Calu3 (cell line): ENCODE measurements at regions not wholly inside any gene's neighbourhood (a gene's known extent, or its start where the extent isn't known, plus 50 kb on each side); places are given as distances from the start of the nearest gene placed in this dataset.

Experiments used
- BruUV-seq: library from RNA; stranded (reverse); fragments of 400-500 nt; replicated peaks from 2 replicates; lab custom pipeline; 2021; lab: Mats Ljungman, UMichigan
- CTCF ChIA-PET: fragments of 300-600 bp; sonication (Branson Sonifier 250); formaldehyde crosslinking; loops from one replicate; lab custom pipeline; 2022; ENCODE audit warnings: antibody characterized with exemption; lab: Charles Lee
- DNase-seq: peaks from one replicate; pipeline ENCODE4 v3.0.0; 2022
- H3K27ac Mint-ChIP-seq: one replicate; pipeline ENCODE4 v1.8.0; 2022; ENCODE audit warnings: mixed read lengths; ENCODE audit not compliant: unreplicated experiment
- H3K27me3 Mint-ChIP-seq: one replicate; pipeline ENCODE4 v1.8.0; 2022; ENCODE audit warnings: mixed read lengths; ENCODE audit not compliant: unreplicated experiment
- H3K36me3 Mint-ChIP-seq: one replicate; pipeline ENCODE4 v1.8.0; 2022; ENCODE audit warnings: mild to moderate bottlenecking, moderate library complexity, mixed read lengths; ENCODE audit not compliant: insufficient read depth, unreplicated experiment
- H3K4me1 Mint-ChIP-seq: one replicate; pipeline ENCODE4 v1.8.0; 2022; ENCODE audit warnings: mild to moderate bottlenecking, low read depth, mixed read lengths; ENCODE audit not compliant: unreplicated experiment
- H3K4me3 Mint-ChIP-seq: one replicate; pipeline ENCODE4 v1.8.0; 2022; ENCODE audit warnings: mild to moderate bottlenecking, low read depth, moderate library complexity, mixed read lengths; ENCODE audit not compliant: unreplicated experiment
- H3K9me3 Mint-ChIP-seq: one replicate; pipeline ENCODE4 v1.8.0; 2022; ENCODE audit warnings: low read depth, mixed read lengths; ENCODE audit not compliant: unreplicated experiment
- CTCF ChIP-seq: fragments of 200-600 bp; IDR thresholded peaks from one replicate; pipeline ENCODE4 v1.8.0; 2022; ENCODE audit warnings: antibody characterized with exemption; ENCODE audit not compliant: unreplicated experiment
- intact Hi-C: fragments of 100-400 bp; cut with micrococcal nuclease; formaldehyde crosslinking; loops from one replicate; pipeline ENCODE4 v1.10.0; 2022; ENCODE audit not compliant: unreplicated experiment

GRCh38 chr5:130427222-130427955 is 523.1 kb downstream of the CHSY3 start:
- Mint-ChIP-seq H3K27me3 (no peaks in the 10 kb centered on the region), H3K36me3 (no peaks in the 10 kb centered on the region), H3K4me3 (no peak overlapping the region), H3K4me1 (no peaks in the 10 kb centered on the region), H3K27ac (no peak overlapping the region), H3K9me3 (no peaks in the 10 kb centered on the region)
- no TSS peak for BruUV-seq
- TF ChIP-seq CTCF: no peak
- DNase-seq: no peak
- CTCF ChIA-PET: no interaction called here
- intact Hi-C loops: no loop called here

- CTCF ChIA-PET: no interaction called here
- no peak for DNase-seq
- TF ChIP-seq CTCF: no peak
- Mint-ChIP-seq H3K4me3 (no peak overlapping the region), H3K27me3 (no peaks in the 10 kb centered on the region), H3K9me3 (no peaks in the 10 kb centered on the region), H3K27ac (no peak overlapping the region), H3K4me1 (no peaks in the 10 kb centered on the region), H3K36me3 (no peaks in the 10 kb centered on the region)
- no TSS peak for BruUV-seq
- intact Hi-C loops: no loop called here
Observed at GRCh38 chr5:130425424-130425823, 521.2 kb downstream of the CHSY3 start.

- H3K4me1 Mint-ChIP-seq: no peaks in the 10 kb centered on the region
- H3K9me3 Mint-ChIP-seq: no peaks in the 10 kb centered on the region
- no peak overlapping the region for H3K4me3 Mint-ChIP-seq
- H3K27me3 Mint-ChIP-seq: no peaks in the 10 kb centered on the region
- H3K27ac Mint-ChIP-seq: no peak overlapping the region
- no peak for DNase-seq
- no peaks in the 10 kb centered on the region for H3K36me3 Mint-ChIP-seq
- TF ChIP-seq CTCF: no peak
- intact Hi-C loops: no loop called here
- no TSS peak for BruUV-seq
- CTCF ChIA-PET: no interaction called here
Observed at GRCh38 chr5:130424341-130424740, 520.1 kb downstream of the CHSY3 start.

GRCh38 chr5:130402906-130403305 is 498.6 kb downstream of the CHSY3 start:
- Mint-ChIP-seq H3K36me3 (no peaks in the 10 kb centered on the region), H3K27ac (no peak overlapping the region), H3K4me3 (no peak overlapping the region), H3K9me3 (peaks cover 4% of the 10 kb centered on the region), H3K27me3 (no peaks in the 10 kb centered on the region), H3K4me1 (peaks cover 16% of the 10 kb centered on the region)
- CTCF ChIA-PET: interaction anchor here (0.7 kb wide), 1 partner anchor 139 kb away, joined by 3 read pairs; no protein-coding TSS in a partner anchor
- no peak for DNase-seq
- no TSS peak for BruUV-seq
- no peak for TF ChIP-seq CTCF
- intact Hi-C loops: loop anchor here (5.0 kb wide), 1 partner anchor 144 kb away; no protein-coding TSS in a partner anchor
